ENCODE measurements at regions not wholly inside any gene's neighbourhood (a gene's known extent, or its start where the extent isn't known, plus 50 kb on each side); places are given as distances from the start of the nearest gene placed in this dataset.

DNA sequence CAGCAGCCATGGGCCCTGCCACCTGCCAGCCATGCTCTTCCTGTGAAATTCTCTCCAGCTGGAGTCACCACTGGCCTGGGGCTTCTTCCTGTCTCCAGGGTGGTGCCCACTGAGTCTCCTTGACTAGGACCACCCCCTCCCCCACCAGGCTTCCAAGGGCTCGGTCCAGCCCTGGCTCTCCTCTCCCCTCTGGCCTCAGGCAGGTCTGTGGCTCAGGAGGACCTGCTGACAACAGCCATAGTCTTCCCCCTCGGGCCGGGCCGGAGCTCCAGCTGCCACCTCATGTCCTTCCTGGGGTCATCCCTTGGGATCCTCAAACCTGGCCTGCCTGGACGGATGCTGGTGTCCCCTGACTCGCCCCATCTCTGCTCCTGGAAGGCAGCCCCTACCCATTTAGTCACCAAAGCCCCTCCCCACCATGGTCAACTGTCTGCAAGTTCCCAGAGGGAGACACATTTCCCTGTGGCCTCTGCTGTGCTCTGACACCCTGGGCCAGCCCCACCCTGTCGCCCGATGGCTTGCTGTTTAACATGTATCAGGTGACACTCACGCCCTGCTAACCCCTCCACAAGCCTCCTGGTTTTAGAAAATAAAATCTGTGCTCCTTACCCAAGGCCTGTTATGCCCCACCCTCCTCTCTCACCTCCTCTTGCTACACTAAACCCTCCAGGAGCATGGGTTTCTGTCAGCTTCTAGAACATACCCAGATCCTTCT, 186.2 kb downstream of the RBFOX3 start:
- TF ChIP-seq TEAD4 (IDR thresholded peaks at IDR 0.05): no peak
- TF ChIP-seq NFIC (IDR thresholded peaks at IDR 0.05): no peak
- TF ChIP-seq, protein P1, sequence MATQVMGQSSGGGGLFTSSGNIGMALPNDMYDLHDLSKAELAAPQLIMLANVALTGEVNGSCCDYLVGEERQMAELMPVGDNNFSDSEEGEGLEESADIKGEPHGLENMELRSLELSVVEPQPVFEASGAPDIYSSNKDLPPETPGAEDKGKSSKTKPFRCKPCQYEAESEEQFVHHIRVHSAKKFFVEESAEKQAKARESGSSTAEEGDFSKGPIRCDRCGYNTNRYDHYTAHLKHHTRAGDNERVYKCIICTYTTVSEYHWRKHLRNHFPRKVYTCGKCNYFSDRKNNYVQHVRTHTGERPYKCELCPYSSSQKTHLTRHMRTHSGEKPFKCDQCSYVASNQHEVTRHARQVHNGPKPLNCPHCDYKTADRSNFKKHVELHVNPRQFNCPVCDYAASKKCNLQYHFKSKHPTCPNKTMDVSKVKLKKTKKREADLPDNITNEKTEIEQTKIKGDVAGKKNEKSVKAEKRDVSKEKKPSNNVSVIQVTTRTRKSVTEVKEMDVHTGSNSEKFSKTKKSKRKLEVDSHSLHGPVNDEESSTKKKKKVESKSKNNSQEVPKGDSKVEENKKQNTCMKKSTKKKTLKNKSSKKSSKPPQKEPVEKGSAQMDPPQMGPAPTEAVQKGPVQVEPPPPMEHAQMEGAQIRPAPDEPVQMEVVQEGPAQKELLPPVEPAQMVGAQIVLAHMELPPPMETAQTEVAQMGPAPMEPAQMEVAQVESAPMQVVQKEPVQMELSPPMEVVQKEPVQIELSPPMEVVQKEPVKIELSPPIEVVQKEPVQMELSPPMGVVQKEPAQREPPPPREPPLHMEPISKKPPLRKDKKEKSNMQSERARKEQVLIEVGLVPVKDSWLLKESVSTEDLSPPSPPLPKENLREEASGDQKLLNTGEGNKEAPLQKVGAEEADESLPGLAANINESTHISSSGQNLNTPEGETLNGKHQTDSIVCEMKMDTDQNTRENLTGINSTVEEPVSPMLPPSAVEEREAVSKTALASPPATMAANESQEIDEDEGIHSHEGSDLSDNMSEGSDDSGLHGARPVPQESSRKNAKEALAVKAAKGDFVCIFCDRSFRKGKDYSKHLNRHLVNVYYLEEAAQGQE (IDR thresholded peaks at IDR 0.05; ENCODE audit: low read depth): no peak
- TF ChIP-seq CREB1 (IDR thresholded peaks at IDR 0.05; ENCODE audit: low read depth): no peak
- TF ChIP-seq EGR1 (IDR thresholded peaks at IDR 0.05): no peak

DNA sequence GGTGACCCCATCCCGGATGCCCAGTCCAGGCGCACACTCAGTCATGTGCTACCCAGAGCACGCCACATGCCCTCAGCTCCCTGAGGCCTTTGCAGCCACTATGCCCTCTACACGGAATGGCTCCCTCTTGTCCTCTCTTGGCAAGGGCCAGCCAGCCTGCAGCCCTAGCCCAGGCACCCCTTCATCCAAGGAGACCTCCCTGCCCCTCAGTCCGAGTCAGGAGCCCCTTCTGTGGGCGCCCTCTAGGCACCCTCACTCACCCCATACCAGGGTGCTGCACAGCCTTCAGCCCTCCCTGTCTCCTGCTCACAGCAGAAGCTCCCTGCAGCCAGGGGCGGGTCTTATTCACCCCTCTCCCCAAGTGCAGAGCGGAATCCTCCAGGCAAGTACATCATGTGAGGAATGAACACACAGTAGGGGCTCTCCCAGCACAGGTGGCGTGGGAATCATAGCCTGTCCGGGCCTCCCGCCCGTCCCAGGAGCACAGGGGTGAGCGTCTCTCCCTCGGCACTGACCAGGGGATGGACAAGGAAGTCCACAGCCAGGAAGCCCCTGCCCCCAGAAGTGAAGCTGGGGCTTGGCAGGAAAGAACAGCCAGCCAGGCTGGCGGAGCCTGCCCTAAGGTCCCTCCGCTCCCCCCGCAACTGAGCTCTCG, 186.9 kb downstream of the RBFOX3 start:
- TF ChIP-seq ZBTB7A (IDR thresholded peaks at IDR 0.05; ENCODE audit: low read depth) (no peak), TAF1 (IDR thresholded peaks at IDR 0.05; ENCODE audit: low read depth) (no peak), FOXM1 (IDR thresholded peaks at IDR 0.05; ENCODE audit: borderline replicate concordance, low read depth) (no peak), YY1 (IDR thresholded peaks at IDR 0.05; ENCODE audit: low read depth) (no peak)
- TF ChIP-seq, protein P1 (IDR thresholded peaks at IDR 0.05; ENCODE audit: low read depth): no peak

DNA sequence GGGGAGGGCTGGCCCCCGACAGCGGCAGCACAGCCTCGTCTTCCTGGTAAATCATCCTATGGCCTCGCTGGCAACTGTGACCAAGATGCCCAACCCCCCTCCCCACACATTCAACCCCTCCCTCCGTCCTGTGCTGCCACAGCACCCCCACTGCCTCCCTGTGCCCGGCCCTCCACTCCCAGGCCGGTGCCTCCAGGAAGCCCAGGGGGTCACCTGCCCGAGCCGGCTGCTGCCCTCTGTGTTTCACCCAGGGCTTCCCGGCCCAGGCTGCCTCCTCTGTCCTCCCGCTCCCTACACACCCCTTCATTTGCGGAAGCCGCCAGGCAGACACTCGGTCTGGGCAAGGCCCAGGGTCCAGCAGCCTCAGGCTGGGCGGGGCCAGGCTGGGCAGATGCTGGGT, 188.6 kb downstream of the RBFOX3 start:
- TF ChIP-seq FOXM1 (IDR thresholded peaks at IDR 0.05; ENCODE audit: borderline replicate concordance, low read depth): no peak
- TF ChIP-seq, protein P2, sequence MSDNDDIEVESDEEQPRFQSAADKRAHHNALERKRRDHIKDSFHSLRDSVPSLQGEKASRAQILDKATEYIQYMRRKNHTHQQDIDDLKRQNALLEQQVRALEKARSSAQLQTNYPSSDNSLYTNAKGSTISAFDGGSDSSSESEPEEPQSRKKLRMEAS (IDR thresholded peaks at IDR 0.05): no peak
- no peak for TF ChIP-seq CEBPB (IDR thresholded peaks at IDR 0.05)
- TF ChIP-seq, protein P3, sequence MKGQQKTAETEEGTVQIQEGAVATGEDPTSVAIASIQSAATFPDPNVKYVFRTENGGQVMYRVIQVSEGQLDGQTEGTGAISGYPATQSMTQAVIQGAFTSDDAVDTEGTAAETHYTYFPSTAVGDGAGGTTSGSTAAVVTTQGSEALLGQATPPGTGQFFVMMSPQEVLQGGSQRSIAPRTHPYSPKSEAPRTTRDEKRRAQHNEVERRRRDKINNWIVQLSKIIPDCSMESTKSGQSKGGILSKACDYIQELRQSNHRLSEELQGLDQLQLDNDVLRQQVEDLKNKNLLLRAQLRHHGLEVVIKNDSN (IDR thresholded peaks at IDR 0.05): no peak
- no peak for TF ChIP-seq TCF12 (IDR thresholded peaks at IDR 0.05; ENCODE audit: low read depth)
- TF ChIP-seq YY1 (IDR thresholded peaks at IDR 0.05; ENCODE audit: low read depth): no peak
- no peak for TF ChIP-seq TEAD4 (IDR thresholded peaks at IDR 0.05)

DNA sequence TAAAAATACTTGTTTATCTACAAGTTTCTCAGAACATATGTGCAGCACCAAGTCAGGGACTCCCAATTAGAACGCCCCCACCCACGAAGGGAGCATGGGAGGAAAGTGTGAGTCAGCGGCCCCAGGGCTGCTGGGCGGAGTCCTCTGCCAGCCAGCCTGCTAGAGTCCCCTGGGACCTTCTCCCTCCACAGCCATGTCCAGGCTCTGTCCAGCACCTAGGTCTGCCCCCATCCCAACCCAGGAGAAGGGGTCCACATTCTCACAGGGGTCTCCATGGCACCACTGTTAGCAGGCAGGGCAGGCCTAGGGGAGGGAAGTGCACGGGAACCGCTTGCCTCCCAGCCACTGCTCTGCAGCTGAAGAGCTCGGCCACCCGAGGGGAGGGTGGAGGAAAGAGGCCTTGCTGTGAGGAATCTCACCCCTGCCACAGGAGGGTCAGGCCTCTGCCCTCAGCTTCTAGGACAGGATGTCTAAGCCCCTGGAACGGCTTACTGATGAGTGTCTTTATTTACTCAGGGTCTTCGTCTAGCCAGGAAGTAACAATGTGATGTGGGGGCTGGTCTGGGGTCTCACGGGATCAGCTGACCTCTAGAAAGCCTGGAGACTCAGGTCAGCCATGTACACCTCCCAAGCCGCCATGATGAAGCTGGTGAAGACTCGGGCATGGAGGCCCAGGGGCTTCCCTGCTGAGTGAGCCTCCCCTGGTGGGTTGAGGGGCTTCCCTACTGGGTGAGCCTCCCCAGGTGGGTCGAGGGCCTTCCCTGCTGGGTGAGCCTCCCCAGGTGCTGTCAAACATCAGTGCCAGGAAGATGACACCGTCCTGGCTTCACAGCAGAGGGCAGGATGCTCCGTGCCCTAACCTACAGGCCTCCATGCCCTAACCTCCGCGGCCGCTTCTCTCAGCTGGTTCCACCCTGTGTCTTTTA, 190.3 kb downstream of the RBFOX3 start:
- TF ChIP-seq TCF12 (IDR thresholded peaks at IDR 0.05; ENCODE audit: low read depth): no peak
- TF ChIP-seq, protein P1 (IDR thresholded peaks at IDR 0.05; ENCODE audit: low read depth): 0 out of 2 replicates have a peak, but pooled peaks have one; percentile 38

DNA sequence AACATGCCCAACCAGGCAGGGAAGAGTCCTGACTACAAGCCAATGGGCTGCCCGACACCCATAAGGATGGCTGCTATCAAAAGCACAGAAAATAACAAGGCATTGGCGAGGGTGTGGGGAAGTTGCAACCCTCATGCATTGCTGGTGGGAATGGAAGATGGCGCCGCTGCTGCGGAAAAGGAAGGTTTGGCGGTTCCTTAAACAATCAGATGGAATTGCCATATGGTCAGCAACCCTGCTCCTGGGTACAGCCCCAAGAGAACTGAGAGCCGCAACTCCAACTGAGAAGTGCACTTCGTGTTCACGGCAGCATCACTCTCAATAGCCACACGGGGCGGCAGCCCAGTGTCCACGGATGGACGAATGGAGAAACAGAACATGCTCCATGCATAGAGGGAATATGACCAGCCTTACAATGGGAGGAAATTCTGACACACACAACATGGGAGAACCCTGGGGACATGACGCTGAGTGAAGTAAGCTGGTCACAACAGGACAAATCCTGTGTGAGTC, 193.3 kb downstream of the RBFOX3 start:
- TF ChIP-seq TAF1 (IDR thresholded peaks at IDR 0.05; ENCODE audit: low read depth) (no peak), CEBPB (IDR thresholded peaks at IDR 0.05) (no peak), ZBTB7A (IDR thresholded peaks at IDR 0.05; ENCODE audit: low read depth) (no peak), YY1 (IDR thresholded peaks at IDR 0.05; ENCODE audit: low read depth) (no peak), EP300 (IDR thresholded peaks at IDR 0.05; ENCODE audit: borderline replicate concordance) (no peak), NFIC (IDR thresholded peaks at IDR 0.05) (no peak), FOXM1 (IDR thresholded peaks at IDR 0.05; ENCODE audit: borderline replicate concordance, low read depth) (no peak), TCF12 (IDR thresholded peaks at IDR 0.05; ENCODE audit: low read depth) (no peak), EGR1 (IDR thresholded peaks at IDR 0.05) (no peak), TEAD4 (IDR thresholded peaks at IDR 0.05) (no peak)
- TF ChIP-seq, protein P2 (IDR thresholded peaks at IDR 0.05): no peak
- TF ChIP-seq, protein P1 (IDR thresholded peaks at IDR 0.05; ENCODE audit: low read depth): no peak
